Fibroblast of skin of left biceps (primary cell): ENCODE measurements at regions not wholly inside any gene's neighbourhood (a gene's known extent, or its start where the extent isn't known, plus 50 kb on each side); places are given as distances from the start of the nearest gene placed in this dataset.
A peak's percentile ranks its signal among the peaks of the same experiment; 100 is the strongest.
"Not testable (repeated sequence)": the region's sequence is repeated elsewhere in the genome, so short reads cannot be mapped to it uniquely, and the experiment has no call there.

Experiments used
- DNase-seq, 2 experiments: peaks; one replicate each; pipeline ENCODE4 v3.0.0-alpha.2; 2013; ENCODE audit warnings: low read depth in 2 of 2

GRCh38 chr5:114822863-114823262, 346.8 kb downstream of the TRIM36 start:
- no peak for DNase-seq

GRCh38 chr5:114822436-114822835, 347.3 kb downstream of the TRIM36 start:
- no peak for DNase-seq

- no peak for DNase-seq
These were observed 379.3 kb downstream of the TRIM36 start for GRCh38 chr5:114790403-114790792.

GRCh38 chr5:114789773-114790402, 379.8 kb downstream of the TRIM36 start:
- DNase-seq, result no peak

- DNase-seq, result no peak
These were observed 386.8 kb downstream of the TRIM36 start for GRCh38 chr5:114782869-114783268.

- DNase-seq, result no peak
These were observed 387.5 kb downstream of the TRIM36 start for GRCh38 chr5:114782177-114782576.

GRCh38 chr5:114780290-114780689, 389.4 kb downstream of the TRIM36 start:
- DNase-seq, result no peak

- no peak for DNase-seq
These were observed 382.5 kb downstream of the KCNN2 start for GRCh38 chr5:114744406-114744805.

- DNase-seq, result peak; percentile 8 to 19
These were observed 372.4 kb downstream of the KCNN2 start for GRCh38 chr5:114734238-114734637.

- no peak for DNase-seq
These were observed 368.1 kb downstream of the KCNN2 start for GRCh38 chr5:114729986-114730385.

- DNase-seq, result no peak
These were observed 365.5 kb downstream of the KCNN2 start for GRCh38 chr5:114727358-114727757.

GRCh38 chr5:114726131-114726530, 364.3 kb downstream of the KCNN2 start:
- no peak for DNase-seq

- DNase-seq, result no peak
These were observed 357.4 kb downstream of the KCNN2 start for GRCh38 chr5:114719268-114719667.

- no peak for DNase-seq
These were observed 355.1 kb downstream of the KCNN2 start for GRCh38 chr5:114716955-114717354.

GRCh38 chr5:114704225-114704893, 342.5 kb downstream of the KCNN2 start:
- DNase-seq, result not testable (repeated sequence)

- no peak for DNase-seq
These were observed 340.9 kb downstream of the KCNN2 start for GRCh38 chr5:114702731-114703130.

- DNase-seq, result no peak
These were observed 340.3 kb downstream of the KCNN2 start for GRCh38 chr5:114702136-114702535.

- no peak for DNase-seq
These were observed 339.0 kb downstream of the KCNN2 start for GRCh38 chr5:114700823-114701222.

- no peak for DNase-seq
These were observed 333.5 kb downstream of the KCNN2 start for GRCh38 chr5:114695292-114695904.

- DNase-seq, result no peak
These were observed 324.5 kb downstream of the KCNN2 start for GRCh38 chr5:114686356-114686755.

GRCh38 chr5:114678778-114679177, 316.9 kb downstream of the KCNN2 start:
- DNase-seq, result no peak

GRCh38 chr5:114665551-114665950, 303.7 kb downstream of the KCNN2 start:
- DNase-seq, result no peak

- DNase-seq, result no peak
These were observed 298.9 kb downstream of the KCNN2 start for GRCh38 chr5:114660791-114661190.
